Type B pancreatic cell (in vitro differentiated cells): ENCODE measurements at regions not wholly inside any gene's neighbourhood (a gene's known extent, or its start where the extent isn't known, plus 50 kb on each side); places are given as distances from the start of the nearest gene placed in this dataset.
"Not testable (repeated sequence)": the region's sequence is repeated elsewhere in the genome, so short reads cannot be mapped to it uniquely, and the experiment has no call there.

Source experiments
- DNase-seq: peaks from one replicate; pipeline ENCODE4 v3.0.0; 2021; ENCODE audit warnings: mixed read lengths; ENCODE audit not compliant: unreplicated experiment; ENCODE audit errors: extremely low spot score
- H3K27ac Mint-ChIP-seq: 2 replicates; pipeline ENCODE4 v1.8.0; 2021; ENCODE audit warnings: mild to moderate bottlenecking, mixed read lengths
- H3K27me3 Mint-ChIP-seq: 2 replicates; pipeline ENCODE4 v1.8.0; 2021; ENCODE audit warnings: mixed read lengths
- H3K36me3 Mint-ChIP-seq: 2 replicates; pipeline ENCODE4 v1.8.0; 2021; ENCODE audit warnings: mixed read lengths
- H3K4me1 Mint-ChIP-seq: one replicate; pipeline ENCODE4 v1.8.0; 2021; ENCODE audit warnings: mixed read lengths; ENCODE audit not compliant: unreplicated experiment
- H3K4me3 Mint-ChIP-seq: 2 replicates; pipeline ENCODE4 v1.8.0; 2021; ENCODE audit warnings: mild to moderate bottlenecking, mixed read lengths
- H3K9me3 Mint-ChIP-seq: 2 replicates; pipeline ENCODE4 v1.8.0; 2021; ENCODE audit warnings: mixed read lengths
- CTCF ChIP-seq: fragments of 200-600 bp; sonication (generic); conservative IDR thresholded peaks from 2 replicates; pipeline ENCODE4 v1.5.0; 2021; ENCODE audit warnings: antibody characterized with exemption, mild to moderate bottlenecking

- DNase-seq: no peak
- H3K27me3 Mint-ChIP-seq: no peaks in the 10 kb centered on the region
- H3K27ac Mint-ChIP-seq: no peak overlapping the region
- no peak overlapping the region for H3K4me3 Mint-ChIP-seq
- H3K9me3 Mint-ChIP-seq: no peaks in the 10 kb centered on the region
- no peak for TF ChIP-seq CTCF
- H3K4me1 Mint-ChIP-seq: peaks cover 10% of the 10 kb centered on the region
- H3K36me3 Mint-ChIP-seq: no peaks in the 10 kb centered on the region
Observed at GRCh38 chr6:43885399-43886066, 115.5 kb downstream of the VEGFA start.

DNA sequence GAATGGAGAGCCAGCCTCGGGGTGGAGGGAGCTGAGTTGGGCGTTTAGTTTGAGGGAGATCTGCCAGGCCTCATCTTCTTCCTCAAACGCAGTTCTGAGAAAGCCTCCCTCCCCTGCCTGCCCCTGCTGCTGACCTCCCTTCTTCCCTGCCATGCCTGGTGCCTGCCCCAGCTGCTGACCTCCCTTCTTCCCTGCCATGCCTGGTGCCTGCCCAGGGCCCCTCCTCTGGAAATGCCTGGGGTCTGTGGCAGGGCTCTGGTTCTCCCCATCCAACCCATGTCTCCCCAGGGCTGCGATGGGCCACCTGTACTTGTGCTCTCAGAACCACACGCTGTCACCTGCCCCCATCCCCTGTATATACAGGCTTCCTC is 114.6 kb downstream of the VEGFA start:
- no peak for TF ChIP-seq CTCF
- Mint-ChIP-seq H3K27me3 (no peaks in the 10 kb centered on the region), H3K9me3 (no peaks in the 10 kb centered on the region), H3K27ac (no peak overlapping the region), H3K36me3 (no peaks in the 10 kb centered on the region), H3K4me1 (peaks cover 15% of the 10 kb centered on the region), H3K4me3 (no peak overlapping the region)
- DNase-seq: no peak

DNA sequence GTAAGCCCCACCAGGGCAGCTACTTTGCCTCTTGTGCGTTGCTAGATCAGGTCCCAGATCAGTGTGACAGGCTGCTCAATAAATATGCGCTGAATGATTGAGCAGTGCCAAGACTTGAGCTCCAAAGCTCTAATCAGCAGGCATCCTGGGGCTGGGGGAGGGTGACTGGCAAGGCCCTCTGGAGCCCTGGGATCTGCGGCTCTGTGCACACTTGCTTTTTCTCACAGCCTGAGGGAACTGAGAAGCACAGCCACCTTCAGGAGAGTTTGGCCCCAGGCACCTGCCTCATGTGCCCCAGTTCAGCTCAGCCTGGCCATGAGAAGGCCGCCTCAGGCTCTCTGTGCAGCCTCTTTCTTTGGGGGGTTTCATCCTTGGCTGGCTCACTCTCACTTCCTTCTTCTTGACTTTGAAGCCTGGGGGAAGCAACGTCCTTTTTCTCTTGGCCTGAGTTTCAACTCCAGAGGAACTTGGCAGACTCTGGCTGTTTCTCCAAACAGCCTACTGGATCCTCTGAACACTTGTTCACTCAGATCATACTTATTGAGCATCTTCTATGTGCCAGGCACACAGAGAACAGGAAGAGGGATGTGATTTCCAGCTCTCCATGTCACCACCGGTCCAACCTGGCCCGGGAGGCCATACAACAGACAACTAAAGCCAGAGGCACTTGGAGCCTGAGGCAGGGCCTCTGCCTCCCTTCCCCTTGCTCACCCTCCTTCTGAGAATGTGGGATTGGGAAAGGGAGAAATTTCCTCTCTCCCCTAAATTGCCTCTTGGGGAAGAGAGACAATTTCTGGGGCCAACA is 114.0 kb downstream of the VEGFA start:
- DNase-seq: no peak
- H3K36me3 Mint-ChIP-seq: no peaks in the 10 kb centered on the region
- peaks cover 15% of the 10 kb centered on the region for H3K4me1 Mint-ChIP-seq
- H3K27ac Mint-ChIP-seq: no peak overlapping the region
- no peak for TF ChIP-seq CTCF
- no peak overlapping the region for H3K4me3 Mint-ChIP-seq
- no peaks in the 10 kb centered on the region for H3K9me3 Mint-ChIP-seq
- no peaks in the 10 kb centered on the region for H3K27me3 Mint-ChIP-seq

DNA sequence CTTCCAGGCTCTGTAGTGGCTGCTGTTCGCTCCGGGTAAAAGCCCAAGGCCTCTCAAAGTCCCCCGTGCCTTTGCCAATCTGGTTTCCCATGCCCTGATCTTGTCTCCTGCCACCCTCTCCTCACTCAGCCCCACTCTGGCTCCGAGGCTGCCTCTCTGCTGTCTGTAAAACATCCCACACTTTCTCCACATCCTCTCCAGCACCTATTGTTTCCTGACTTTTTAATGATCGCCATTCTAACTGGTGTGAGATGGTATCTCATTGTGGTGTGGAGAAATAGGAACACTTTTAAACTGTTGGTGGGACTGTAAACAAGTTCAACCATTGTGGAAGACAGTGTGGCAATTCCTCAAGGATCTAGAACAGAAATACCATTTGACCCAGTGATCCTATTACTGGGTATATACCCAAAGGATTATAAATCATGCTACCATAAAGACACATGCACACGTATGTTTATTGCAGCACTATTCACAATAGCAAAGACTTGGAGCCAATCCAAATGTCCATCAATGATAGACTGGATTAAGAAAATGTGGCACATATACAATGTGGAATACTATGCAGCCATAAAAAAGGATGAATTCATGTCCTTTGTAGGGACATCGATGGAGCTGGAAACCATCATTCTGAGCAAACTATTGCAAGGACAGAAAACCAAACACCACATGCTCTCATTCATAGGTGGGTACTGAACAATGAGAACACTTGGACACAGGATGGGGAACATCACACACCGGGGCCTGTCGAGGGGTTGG is 112.9 kb downstream of the VEGFA start:
- not testable (repeated sequence) for H3K27me3 Mint-ChIP-seq, H3K27ac Mint-ChIP-seq, DNase-seq, H3K36me3 Mint-ChIP-seq, H3K9me3 Mint-ChIP-seq, H3K4me3 Mint-ChIP-seq
- peaks cover 24% of the 10 kb centered on the region for H3K4me1 Mint-ChIP-seq

GRCh38 chr6:43880236-43881137 is 110.5 kb downstream of the VEGFA start:
- no peak overlapping the region for H3K27ac Mint-ChIP-seq

More at GRCh38 chr6:43880236-43881137, 110.5 kb downstream of the VEGFA start:
- no peaks in the 10 kb centered on the region for H3K36me3 Mint-ChIP-seq
- no peaks in the 10 kb centered on the region for H3K9me3 Mint-ChIP-seq
- H3K4me1 Mint-ChIP-seq: peaks cover 24% of the 10 kb centered on the region
- no peak for DNase-seq
- TF ChIP-seq CTCF: no peak
- no peaks in the 10 kb centered on the region for H3K27me3 Mint-ChIP-seq
- H3K4me3 Mint-ChIP-seq: no peak overlapping the region
